ENCODE measurements at regions not wholly inside any gene's neighbourhood (a gene's known extent, or its start where the extent isn't known, plus 50 kb on each side); places are given as distances from the start of the nearest gene placed in this dataset.

DNA sequence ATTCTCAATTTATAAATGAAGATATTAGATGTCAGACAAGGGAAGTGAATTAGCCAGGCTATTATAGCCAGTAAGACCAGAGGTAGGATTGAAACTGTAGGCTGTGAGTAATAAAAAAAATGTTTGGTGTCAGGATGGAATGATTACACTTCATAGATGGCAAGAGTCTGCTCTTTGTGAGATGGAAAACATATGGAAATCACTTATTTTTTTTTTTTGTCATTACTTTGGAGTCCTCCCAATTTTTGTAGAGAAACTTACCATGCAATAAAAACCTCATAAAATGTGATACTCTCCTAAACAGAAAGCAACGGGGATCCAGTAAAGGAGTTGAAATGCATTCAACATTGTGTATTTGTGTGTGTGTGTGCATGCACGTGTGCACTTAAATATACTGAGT lies 532.7 kb upstream of the CDH8 start:
- DNase-seq, result no peak

DNA sequence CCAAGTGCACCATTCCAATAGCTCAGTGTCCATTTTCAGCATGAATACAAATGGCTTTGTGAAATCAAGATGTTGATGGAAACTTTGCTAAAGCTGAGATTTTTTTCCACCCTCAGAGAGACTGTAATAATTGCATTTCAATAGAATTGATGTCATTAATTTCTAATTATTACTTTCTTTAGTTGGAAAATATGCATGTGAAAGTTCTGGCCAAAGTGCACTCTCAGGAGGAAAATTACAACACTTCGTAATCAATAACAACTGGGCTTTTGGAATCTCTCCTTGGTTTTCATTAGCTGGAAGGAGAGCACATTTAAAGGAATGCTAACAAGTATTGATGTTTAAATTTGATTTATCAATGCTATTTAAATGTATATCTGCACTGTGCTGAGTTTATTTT lies 529.5 kb upstream of the CDH8 start:
- no peak for DNase-seq

DNA sequence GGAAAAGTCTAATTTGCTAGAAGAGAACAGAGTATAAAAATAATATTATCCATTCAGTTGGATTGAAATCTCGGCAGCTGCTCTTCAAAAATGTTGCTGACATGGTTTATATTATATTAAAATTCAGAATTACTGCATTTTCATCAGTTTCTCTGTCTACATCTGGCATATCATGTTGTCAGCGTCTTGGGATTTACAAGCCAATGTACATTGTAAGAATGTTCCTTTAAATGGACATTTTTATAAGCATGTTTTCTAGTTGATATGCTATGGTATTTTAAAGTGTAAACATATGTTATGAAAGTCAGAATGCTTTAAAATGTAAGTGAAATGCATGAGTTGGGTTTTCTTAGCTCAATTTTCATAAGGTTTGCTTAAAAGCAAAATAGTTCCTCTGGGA lies 528.1 kb upstream of the CDH8 start:
- DNase-seq, result no peak

DNA sequence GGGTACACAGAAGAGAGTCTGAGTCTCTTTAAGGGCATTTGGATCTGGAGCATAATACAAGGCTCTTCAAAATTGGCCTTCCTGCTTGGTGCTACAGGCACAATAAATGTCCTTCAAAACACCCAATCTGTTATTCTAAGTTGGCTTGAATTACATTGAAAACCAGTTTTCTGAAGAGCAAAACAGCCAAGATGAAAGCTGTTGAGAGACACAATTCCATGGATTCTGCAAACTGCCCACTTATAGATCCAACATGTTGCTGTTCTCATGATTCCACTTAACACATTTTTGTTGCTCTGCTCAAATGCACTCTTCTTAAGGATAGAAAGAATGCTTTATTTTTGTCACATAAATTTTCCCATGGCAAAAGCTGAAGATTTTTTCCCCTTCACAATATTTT lies 525.9 kb upstream of the CDH8 start:
- no peak for DNase-seq

DNA sequence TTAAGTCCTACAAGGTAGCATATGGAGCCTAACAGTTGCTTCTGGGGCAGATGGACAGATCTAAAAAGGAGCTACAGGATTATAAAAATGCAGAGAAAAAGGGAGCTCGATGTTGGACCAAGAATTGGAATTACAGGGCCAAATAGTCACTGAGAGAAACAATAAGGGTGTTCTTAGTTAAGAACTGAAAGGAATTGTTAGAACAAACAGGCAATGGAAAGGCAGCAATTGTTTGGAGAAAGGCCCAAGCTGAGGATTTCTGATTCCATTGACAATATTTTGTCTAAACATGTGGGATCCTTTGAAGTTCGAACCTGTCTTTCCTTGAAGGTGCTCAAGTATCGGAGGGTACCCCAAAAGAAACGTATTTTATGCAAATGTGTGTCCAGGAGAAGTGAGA lies 513.6 kb upstream of the CDH8 start:
- DNase-seq, result no peak

DNA sequence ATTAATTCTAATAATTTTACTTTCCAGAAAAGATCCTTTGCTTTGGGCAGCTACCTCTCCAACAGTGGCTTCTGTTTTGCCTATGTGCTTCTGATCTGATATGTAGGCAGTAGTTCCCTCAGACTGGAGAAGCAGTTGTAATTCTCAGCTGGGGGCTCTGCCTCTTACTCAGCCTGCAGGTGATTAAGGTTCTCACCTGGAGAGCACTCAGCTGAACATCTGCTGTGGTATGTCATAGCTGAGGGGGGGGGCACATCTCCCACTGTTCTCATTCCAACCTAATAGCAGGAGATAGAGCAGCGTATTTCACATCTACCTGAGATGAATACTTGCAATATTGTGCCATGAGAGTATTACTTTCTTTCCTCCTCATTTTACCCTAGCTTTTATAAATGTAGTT lies 511.9 kb upstream of the CDH8 start:
- DNase-seq, result no peak

DNA sequence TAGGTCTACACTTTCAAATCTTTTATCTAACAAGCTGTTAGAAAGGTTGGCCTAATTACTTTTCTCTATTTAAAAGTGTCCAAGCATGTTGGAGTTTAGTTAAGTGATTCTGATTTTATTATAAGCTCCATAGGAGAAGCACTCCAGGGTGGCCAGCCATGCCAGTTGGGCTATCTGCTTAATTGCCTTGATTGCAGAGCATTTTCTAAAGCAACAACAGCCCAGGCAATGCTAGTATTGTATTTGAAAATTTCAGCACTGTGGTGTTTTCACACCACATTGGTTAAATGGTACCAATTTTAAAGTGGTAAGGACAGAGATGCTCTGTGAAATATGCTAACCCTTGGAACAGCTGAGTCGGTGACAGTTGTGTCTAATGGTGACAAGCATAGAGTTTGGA lies 510.5 kb upstream of the CDH8 start:
- no peak for DNase-seq

DNA sequence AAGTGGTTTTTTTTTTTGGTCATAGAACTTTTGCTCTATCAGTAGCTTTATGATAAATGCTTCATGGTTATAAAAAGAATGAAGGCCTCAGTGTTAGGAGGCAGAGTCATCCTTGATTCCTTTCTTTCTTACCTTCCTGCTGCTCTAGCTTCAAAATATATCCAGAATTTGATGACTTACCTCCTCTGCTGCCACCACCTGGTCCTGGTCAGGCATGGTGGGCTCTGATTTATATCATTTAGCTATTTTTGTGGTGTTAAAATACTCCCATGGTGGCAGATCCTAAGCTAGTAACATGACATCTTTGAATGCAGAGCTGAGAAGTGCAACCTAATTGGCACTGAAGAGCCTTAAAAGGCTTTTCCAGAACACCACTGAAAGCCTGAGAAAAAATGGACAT lies 508.8 kb upstream of the CDH8 start:
- no peak for DNase-seq

DNA sequence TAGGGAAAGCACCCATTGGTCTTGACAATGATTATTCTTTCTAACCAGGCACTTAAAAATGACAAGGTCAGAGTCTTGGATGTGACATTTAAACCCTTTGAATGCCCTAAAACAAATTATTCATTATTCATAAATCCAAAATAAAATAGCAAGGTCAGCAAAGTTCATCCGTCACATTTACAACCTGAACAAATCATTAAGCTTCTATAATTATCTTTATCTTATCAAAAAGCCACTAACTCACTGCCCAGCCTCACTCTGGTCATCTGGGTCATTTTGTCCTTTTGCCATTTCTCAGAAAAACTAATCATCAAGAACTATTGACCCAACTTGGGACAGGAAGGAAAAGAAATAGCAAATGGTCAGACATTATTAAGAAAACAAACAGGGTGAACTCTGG lies 507.3 kb upstream of the CDH8 start:
- DNase-seq, result no peak

DNA sequence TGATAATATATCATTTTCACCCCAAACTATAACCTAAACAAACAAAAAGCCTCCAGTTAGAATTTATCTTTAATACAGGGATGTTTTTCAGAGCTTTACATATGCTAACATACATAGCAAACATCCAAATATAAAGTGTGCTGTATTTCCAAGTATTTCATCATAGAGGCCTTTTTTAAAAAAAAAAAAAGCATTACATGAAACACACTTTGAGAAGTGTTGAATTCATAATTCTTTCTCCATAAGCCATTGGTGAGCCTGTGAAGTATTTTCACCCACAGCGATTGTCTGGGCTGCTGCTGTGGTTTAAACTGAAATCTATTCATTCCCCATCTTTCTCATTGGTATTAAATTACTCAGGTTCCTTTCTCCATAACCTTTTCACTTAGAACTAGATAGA lies 503.4 kb upstream of the CDH8 start:
- DNase-seq, result no peak

DNA sequence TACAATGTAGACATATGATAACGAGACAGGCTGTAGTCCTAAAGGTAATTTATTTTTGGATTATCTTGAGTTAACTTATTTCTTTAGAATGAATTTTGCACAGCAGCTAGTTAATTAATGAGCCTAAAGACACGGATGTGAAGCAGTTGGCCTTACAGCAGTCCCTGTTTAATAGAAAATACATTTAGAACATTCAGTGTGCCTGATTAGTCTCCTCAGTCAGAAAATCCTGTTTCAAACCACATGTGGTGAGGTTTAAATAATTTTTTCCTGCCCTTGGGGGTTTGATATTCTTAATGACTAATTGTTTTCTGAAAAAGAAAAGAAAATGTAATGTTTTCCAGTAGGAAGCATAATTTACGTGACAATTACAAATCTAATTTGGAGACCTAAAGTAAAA lies 494.2 kb upstream of the CDH8 start:
- DNase-seq, result no peak

DNA sequence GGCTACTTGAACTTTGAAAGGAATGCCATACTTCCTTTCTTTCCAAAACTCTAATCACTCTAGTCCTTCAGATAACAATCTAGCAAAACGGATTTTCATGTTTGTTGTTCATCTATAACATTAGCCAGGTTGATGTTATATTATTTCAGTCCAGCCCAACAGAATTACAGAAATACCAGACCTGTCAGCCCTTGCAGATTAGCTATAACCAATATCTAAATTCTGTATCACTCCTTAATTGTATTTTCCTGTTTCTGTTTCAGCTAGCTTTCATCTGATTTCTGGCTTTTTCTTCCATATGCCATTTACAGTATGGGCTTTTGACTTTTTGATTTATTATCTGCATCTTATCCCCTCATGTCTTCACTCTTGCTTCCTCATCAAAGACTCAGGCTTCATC lies 479.8 kb upstream of the CDH8 start:
- no peak for DNase-seq

DNA sequence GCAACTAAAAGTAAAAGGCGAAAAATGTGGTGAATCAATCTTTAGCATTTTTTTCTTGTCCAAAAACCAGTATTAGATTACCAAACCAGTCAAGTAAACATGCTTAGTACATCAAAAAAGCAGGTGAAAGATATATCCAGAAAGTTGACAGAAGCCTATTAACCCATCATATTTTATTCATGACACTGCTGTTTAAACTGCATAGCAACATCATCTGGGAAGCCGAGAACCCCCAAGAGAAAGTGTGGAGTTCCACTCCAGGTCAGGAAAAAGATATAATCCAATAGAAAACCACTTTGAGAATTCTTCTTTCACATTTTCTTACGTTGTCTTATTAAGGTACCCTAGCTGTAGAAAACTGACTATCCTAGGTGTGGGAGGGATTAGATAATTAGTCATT lies 466.8 kb upstream of the CDH8 start:
- DNase-seq, result no peak

DNA sequence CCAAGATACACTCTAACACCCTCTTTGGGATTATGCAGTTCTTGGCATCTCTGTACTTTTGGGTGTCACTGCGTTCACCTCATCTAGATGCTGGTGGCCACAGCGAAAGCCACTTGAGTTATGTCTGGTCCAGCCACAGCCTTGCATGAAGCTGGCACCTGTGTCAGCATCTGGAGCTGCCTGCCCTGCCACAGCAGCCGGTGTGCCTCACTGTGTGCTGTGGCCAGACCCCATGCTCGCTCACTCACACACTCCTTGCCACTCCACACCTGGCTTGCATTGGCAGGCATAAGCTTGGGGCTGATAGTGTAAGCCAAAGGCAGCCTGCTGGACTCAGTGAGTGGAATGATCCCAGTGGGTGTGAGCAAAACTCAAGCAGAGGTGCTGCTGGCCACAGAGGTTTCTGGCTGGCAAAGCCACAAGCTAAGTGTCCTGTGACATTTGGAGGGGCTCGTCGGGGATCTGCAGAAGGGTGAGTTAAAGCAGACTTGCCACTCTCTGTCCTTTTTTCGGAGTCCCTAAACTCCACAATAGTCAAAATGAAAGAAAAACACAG lies 442.7 kb upstream of the CDH8 start:
- DNase-seq, result no peak

DNA sequence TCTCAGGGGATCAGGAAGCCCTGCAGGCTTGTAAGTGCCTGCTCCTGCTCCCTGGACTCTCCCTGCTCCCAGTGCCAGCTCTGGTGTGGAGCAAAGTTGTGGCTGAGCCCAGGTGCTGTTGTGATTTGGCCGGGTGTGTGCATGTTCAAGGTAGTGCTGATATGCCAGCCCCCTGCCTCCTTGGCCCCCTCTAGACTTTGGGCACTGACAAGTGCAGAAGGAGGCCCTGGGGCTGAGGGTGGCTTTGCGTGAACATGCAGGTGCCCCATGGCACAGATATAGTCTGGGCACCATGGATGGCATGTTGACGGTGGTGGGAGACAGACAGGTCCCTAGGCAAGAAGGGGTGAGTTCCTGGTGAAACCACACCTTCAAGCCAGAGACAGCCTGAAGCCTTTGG lies 441.6 kb upstream of the CDH8 start:
- no peak for DNase-seq

DNA sequence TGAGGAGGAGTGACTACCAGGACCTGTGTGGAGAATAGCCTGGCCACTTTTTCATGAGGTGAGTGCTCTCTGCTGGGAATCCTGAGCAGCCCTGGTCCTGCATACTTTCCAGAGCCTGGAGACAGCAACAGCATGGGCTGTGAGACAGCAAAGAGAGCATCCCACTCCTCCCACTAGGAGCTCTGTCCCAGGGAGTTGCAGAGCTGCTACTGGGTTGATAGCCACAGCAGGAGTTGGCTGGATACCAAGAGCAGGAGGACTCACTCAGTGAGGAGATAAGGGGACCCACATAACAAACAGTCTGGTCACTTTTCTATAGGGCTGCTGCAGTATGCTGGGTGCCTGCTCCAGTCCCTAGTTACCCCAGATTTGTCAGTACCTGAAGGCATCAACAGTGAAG lies 439.3 kb upstream of the CDH8 start:
- DNase-seq, result no peak

DNA sequence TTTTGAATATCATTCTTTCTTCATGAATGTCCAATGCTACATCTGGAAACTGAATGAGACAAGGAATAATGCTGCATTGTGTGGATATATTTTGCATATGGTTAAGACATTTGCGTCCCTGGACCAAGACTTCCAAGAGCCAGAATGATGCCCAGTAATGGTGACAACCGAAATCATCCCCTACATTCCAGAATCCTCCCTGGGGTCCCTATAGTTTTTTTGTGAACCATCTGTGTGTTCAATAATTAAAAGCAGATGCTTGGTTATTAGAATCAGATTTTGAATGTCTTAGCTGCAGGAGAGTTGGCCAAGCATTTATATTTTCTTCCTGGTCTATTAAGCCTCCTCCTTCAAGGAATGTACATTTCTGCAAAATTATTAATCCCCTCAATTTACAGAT lies 426.7 kb upstream of the CDH8 start:
- DNase-seq, result no peak

DNA sequence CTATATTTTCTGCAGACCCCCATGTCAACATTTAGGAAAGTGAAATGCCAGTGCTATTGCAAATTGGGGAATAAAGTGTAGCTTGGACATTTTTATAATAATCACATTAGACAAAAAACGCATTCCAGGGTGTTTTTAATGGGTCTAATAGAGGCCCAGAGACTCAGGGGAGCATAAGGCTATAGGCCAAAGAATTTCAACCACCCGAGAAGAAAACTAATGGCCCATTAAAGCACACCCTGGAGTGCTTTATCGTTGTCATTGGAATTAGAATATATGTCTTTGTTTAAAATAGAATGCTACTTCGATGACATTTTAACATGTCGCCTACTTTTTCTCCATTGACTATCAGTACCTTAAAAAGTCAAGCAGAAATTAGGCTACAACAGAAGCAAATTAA lies 414.1 kb upstream of the CDH8 start:
- no peak for DNase-seq

DNA sequence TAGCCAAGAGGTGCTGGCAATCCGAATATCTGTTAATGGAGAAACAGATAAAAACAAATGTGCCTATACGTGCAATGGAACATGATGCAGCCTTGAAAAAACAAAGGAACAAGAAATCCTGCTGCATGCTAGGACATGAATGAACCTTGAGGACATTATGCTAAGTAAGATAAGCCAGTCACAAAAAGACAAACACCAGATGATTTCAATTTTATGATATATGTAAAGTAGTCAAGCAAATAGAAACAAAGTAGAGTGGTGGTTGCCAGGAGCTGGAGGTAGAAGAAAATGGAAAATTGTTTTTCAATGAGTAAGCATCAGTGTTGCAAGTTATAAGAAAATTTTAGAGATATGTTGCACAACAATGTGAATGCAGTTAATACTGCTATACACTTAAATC lies 409.7 kb upstream of the CDH8 start:
- DNase-seq, result no peak

DNA sequence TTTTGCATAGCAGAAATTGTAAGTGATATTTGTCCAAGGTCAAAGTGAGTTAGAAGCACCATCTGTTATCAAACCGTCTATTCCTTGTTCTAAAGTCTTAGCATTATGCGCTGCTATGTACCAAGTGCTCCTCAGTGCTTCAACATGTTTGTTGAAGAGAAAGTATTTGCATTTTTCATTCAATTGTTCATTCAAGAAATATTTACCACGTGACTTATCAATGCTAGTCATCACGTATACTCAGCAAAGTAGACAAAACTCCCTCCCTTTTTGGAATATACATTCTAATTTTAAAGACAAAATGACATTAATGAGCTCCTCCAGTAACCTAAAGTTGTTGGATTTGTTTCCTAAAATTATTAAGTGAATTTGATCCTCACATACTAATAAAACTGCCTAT lies 388.0 kb upstream of the CDH8 start:
- no peak for DNase-seq

DNA sequence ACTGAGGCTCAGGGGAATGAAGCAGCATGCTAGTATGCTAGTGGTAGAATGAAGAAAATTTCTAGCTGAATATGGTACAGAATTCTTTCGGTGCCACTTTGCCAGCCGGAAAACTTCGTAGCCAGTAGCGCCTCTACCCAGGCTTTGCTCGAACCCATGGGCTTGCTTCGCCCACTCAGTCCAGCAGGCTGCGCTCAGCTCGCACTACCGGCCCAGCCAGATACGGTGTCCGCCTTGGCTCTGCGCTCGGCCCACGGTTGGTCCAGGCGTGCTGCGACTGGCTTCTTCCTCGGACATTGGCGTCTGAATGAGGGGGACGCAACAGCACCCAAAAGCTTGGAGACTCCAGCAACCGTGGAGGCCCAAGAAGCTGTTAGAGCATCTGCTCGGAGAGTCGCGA lies 372.5 kb upstream of the CDH8 start:
- no peak for DNase-seq

DNA sequence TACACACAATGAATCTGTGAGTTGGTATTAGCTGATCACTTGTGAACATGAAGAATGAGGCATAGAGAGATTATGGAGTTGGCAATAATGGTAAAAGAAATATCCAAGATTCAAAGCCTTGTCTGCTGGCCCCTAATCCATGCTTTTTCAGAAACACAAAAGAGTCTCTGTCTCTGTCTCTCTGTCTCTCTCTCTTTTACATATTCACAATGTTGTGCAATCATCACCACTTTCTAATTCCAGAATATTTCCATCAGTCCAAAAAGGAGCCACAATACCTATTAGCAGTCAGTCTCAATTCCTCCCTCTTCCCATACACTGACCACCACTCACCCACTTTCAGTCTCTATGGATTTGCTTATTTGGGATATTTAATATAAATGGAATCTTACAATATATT lies 370.1 kb upstream of the CDH8 start:
- DNase-seq, result no peak

DNA sequence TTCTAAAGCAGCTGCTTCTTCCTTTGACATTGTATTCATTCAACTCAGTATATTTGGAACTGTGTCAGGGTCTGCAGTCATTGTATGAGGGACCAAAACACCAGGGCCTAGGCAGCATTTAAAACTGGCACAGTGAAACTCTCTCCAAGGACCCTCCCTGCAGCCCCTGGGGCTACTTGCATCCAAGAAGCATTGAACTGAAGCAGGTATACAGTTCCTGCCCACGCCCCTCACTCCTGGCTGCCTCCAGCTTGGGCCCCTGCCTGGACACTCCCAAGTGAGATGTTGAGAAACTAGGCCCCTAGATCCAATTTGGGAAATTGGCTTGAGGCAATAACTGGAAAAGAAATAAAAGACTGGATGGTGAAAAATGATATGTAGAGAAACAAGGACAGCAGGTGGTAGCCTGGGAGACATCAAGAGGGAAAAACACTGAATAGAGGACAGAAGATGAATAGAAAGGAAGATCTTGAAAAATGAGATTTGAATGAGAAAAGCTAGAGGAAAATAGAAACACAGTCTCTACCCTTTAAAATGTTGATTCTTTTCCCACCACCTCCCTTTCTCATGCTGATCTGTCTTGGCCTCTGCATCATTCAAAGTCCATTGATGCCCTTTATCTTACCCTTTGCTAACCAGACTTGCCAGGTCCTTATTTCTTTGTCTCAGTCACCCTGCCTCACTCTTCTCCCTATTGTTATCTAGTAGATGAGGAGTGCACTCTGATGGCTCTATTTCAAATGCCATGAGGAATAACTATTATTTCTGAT lies 368.8 kb upstream of the CDH8 start:
- DNase-seq, result no peak

DNA sequence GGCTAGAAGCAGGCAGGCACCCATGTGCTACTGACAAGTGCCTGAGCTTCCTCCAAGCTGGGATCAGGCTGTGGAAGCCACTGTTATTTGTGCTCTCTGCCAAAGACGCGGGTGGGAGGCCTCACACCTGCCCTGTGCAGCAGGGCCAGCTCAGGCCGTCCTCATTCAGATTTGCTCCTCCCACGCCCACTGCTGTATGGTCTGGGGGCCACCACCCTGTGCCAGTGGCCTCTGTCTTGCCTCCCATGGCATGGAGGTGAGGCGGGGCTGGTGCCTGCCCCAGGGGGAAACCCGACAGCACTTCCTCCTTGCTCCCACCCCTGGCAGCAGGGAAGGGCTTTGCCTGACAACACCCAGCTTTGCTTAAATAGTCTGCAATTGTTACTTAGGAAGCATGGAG lies 356.5 kb upstream of the CDH8 start:
- no peak for DNase-seq

DNA sequence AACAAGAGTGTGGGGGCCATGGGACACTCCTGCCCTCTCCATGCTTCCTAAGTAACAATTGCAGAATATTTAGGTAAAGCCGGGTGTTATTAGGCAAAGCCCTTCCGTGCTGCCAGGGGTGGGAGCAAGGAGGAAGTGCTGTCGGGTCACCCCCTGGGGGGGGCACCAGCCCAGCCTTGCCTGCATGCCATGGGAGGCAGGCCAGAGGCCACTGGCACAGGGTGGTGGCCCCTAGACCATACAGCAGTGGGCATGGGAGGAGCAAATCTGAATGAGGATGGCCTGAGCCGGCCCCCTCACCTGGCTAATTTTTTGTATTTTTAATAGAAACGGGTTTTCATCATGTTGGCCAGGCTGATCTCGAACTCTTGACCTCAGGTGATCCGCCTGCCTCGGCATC lies 355.7 kb upstream of the CDH8 start:
- no peak for DNase-seq
